Endothelial cell of umbilical vein (primary cell): ENCODE measurements at regions not wholly inside any gene's neighbourhood (a gene's known extent, or its start where the extent isn't known, plus 50 kb on each side); places are given as distances from the start of the nearest gene placed in this dataset.

Experiments used
- BruUV-seq: library from RNA; stranded (reverse); fragments of 400-500 nt; replicated peaks from 2 replicates; lab custom pipeline; 2021; lab: Mats Ljungman, UMichigan
- CTCF ChIA-PET: fragments of 300-600, 350-600 bp; sonication (Branson Sonifier 250); formaldehyde crosslinking; loops from one replicate; lab custom pipeline; 2021; ENCODE audit warnings: antibody characterized with exemption, inconsistent platforms; lab: Charles Lee
- POLR2A ChIA-PET: fragments of 300-600, 350-600 bp; sonication (Branson Sonifier 250); formaldehyde crosslinking; loops from one replicate; lab custom pipeline; 2021; ENCODE audit warnings: antibody characterized with exemption, inconsistent platforms; lab: Charles Lee
- DNase-seq: peaks from one replicate; pipeline ENCODE4 v3.0.0-alpha.2; 2011; ENCODE audit warnings: low read depth, low spot score
- FAIRE-seq: peaks from 2 replicates; lab custom pipeline; 2011; peaks lifted over from hg19 to GRCh38; lab: Jason Lieb, UNC
- H2AFZ ChIP-seq: 2 replicates; pipeline ENCODE4 v1.6.0; 2012; ENCODE audit warnings: low read depth, low read length, control low read depth, inconsistent platforms
- H3K27ac ChIP-seq: 2 replicates; pipeline ENCODE4 v1.5.1; 2011; ENCODE audit warnings: low read depth, mild to moderate bottlenecking, control low read depth, low read length, moderate library complexity; ENCODE audit not compliant: insufficient read depth
- H3K27me3 ChIP-seq, 2 experiments: 2 replicates each; pipeline versions ENCODE4 v1.6.0 to v1.6.1; 2011; ENCODE audit warnings: low read length in 2 of 2, mixed read lengths in 1 of 2; ENCODE audit not compliant: control insufficient read depth in 2 of 2, insufficient read depth in 2 of 2
- H3K36me3 ChIP-seq, 2 experiments: 2 replicates in 1 of 2; 3 replicates in 1 of 2; pipeline ENCODE4 v1.5.1; 2011; ENCODE audit warnings: low read length in 2 of 2, mild to moderate bottlenecking in 1 of 2, moderate library complexity in 1 of 2; ENCODE audit not compliant: control insufficient read depth in 2 of 2, insufficient read depth in 2 of 2; ENCODE audit errors: extremely low read depth in 1 of 2
- H3K4me1 ChIP-seq: 3 replicates; pipeline ENCODE4 v1.5.1; 2011; ENCODE audit warnings: mild to moderate bottlenecking, low read length; ENCODE audit not compliant: control insufficient read depth, insufficient read depth; ENCODE audit errors: extremely low read depth
- H3K4me2 ChIP-seq: 2 replicates; pipeline ENCODE4 v1.6.1; 2011; ENCODE audit warnings: low read length, control low read depth, mixed read lengths; ENCODE audit not compliant: insufficient read depth
- H3K4me3 ChIP-seq, 3 experiments: fragments of 200-600 bp in 1 of 3; sonication (generic), shearing (Covaris generic) in 1 of 3; replicated peaks in 1 of 3; 2 replicates each; pipeline ENCODE4 v1.5.1; 2011 to 2016; ENCODE audit warnings: control low read depth in 3 of 3, low read length in 3 of 3, mild to moderate bottlenecking in 2 of 3, inconsistent platforms in 1 of 3, low read depth in 1 of 3, moderate library complexity in 1 of 3; ENCODE audit not compliant: insufficient read depth in 1 of 3
- H3K79me2 ChIP-seq: 2 replicates; pipeline ENCODE4 v1.6.0; 2012; ENCODE audit warnings: low read length, inconsistent platforms; ENCODE audit not compliant: control insufficient read depth, insufficient read depth
- H3K9ac ChIP-seq: replicated peaks from 2 replicates; pipeline ENCODE3; 2011; ENCODE audit warnings: low read length, control low read depth; ENCODE audit not compliant: insufficient read depth; ENCODE audit errors: extremely low read depth
- H3K9me1 ChIP-seq: replicated peaks from 3 replicates; pipeline ENCODE4 v1.6.0; 2011; ENCODE audit warnings: mild to moderate bottlenecking, low read length; ENCODE audit not compliant: control insufficient read depth, insufficient read depth; ENCODE audit errors: extremely low read depth
- H3K9me3 ChIP-seq: replicated peaks from 2 replicates; pipeline ENCODE4 v1.5.1; 2012; ENCODE audit warnings: low read length, inconsistent platforms; ENCODE audit not compliant: control insufficient read depth, insufficient read depth
- H4K20me1 ChIP-seq: replicated peaks from 2 replicates; pipeline ENCODE3; 2011; ENCODE audit warnings: mild to moderate bottlenecking, low read length; ENCODE audit not compliant: control insufficient read depth, insufficient read depth; ENCODE audit errors: extremely low read depth
- EZH2 ChIP-seq: IDR thresholded peaks from 2 replicates; pipeline ENCODE4 v1.6.1; 2012; ENCODE audit warnings: borderline replicate concordance, low read depth, mild to moderate bottlenecking, moderate library complexity, low read length, inconsistent platforms; ENCODE audit not compliant: severe bottlenecking
- JUN ChIP-seq: IDR thresholded peaks from 2 replicates; pipeline ENCODE4 v1.6.1; 2011; ENCODE audit warnings: borderline replicate concordance, low read depth; ENCODE audit not compliant: insufficient read length, insufficient read depth
- dilution Hi-C: fragments of 300-500 bp; cut with MboI; formaldehyde crosslinking; loops from one replicate; pipeline ENCODE4 v1.15.0; 2019; ENCODE audit warnings: low sequenced_read_pairs; ENCODE audit not compliant: extremely low pct_ligation_motif_present
- intact Hi-C: fragments of 100-400 bp; cut with micrococcal nuclease; formaldehyde crosslinking; loops from one replicate; pipeline ENCODE4 v1.10.0; 2022
- TF ChIP-seq, protein P1 (sequence below): IDR thresholded peaks from 2 replicates; pipeline ENCODE4 v1.6.1; 2011; ENCODE audit not compliant: insufficient read depth, insufficient read length
- TF ChIP-seq, protein P2 (sequence below), 2 donors: IDR thresholded peaks; 1 replicate in 1 of 2; 2 replicates in 1 of 2; pipeline ENCODE4 v1.5.1; 2011; ENCODE audit warnings: low read length in 2 of 2, mild to moderate bottlenecking in 2 of 2, moderate library complexity in 2 of 2, control low read depth in 1 of 2, inconsistent platforms in 1 of 2, low read depth in 1 of 2; ENCODE audit not compliant: insufficient read depth in 1 of 2; ENCODE audit errors: extremely low read depth in 1 of 2

DNA sequence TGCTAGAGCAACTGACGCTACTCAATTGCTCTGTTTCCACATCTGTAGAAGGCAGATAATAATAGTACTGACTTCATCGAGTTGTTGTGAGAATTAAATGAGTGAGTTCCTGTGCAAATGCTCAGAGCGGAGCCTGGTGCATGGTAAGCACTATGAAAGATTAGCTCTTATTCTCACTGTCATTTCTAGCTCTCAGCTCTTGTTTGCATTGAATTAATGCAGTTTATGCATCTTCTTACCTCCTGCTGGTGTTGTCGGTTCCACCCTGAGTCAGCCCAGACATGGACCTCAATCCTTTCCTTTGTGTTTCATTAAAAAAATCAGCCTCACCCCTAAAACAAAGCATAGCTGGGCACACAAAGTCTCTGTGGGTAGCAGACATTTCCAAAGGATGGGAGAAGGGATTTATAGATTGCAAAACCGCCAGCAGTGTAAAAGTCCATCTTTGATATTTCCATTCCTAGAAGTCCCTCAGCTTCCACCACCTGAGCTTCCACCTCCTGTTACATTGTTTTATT is 254.4 kb upstream of the CSF3R start:
- no peak overlapping the region for H3K4me3 ChIP-seq
- H3K4me1 ChIP-seq: no peaks in the 10 kb centered on the region
- H3K9me3 ChIP-seq: no peaks in the 10 kb centered on the region
- CTCF ChIA-PET: no interaction called here
- H3K27ac ChIP-seq: no peak overlapping the region
- H3K9me1 ChIP-seq: no peaks in the 10 kb centered on the region
- H3K79me2 ChIP-seq: no peaks in the 10 kb centered on the region
- H3K27me3 ChIP-seq: peaks cover 1 to 11% of the 10 kb centered on the region in 2 experiments
- H2AFZ ChIP-seq: no peak overlapping the region
- no peak overlapping the region for H3K9ac ChIP-seq
- H3K36me3 ChIP-seq: no peaks in the 10 kb centered on the region
- DNase-seq (no peak), FAIRE-seq (no peak)
- POLR2A ChIA-PET: no interaction called here
- intact Hi-C loops (no loop called here), dilution Hi-C loops (no loop called here)
- no peak overlapping the region for H3K4me2 ChIP-seq
- H4K20me1 ChIP-seq: no peaks in the 10 kb centered on the region
- no TSS peak for BruUV-seq
- no peak for TF ChIP-seq JUN
- TF ChIP-seq EZH2: no peak
- TF ChIP-seq, protein P1, sequence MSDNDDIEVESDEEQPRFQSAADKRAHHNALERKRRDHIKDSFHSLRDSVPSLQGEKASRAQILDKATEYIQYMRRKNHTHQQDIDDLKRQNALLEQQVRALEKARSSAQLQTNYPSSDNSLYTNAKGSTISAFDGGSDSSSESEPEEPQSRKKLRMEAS: no peak
- TF ChIP-seq, protein P2, sequence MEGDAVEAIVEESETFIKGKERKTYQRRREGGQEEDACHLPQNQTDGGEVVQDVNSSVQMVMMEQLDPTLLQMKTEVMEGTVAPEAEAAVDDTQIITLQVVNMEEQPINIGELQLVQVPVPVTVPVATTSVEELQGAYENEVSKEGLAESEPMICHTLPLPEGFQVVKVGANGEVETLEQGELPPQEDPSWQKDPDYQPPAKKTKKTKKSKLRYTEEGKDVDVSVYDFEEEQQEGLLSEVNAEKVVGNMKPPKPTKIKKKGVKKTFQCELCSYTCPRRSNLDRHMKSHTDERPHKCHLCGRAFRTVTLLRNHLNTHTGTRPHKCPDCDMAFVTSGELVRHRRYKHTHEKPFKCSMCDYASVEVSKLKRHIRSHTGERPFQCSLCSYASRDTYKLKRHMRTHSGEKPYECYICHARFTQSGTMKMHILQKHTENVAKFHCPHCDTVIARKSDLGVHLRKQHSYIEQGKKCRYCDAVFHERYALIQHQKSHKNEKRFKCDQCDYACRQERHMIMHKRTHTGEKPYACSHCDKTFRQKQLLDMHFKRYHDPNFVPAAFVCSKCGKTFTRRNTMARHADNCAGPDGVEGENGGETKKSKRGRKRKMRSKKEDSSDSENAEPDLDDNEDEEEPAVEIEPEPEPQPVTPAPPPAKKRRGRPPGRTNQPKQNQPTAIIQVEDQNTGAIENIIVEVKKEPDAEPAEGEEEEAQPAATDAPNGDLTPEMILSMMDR (IDR thresholded peaks at IDR 0.05; ENCODE audit: extremely low read depth in 1 of 2, insufficient read depth in 1 of 2, low read depth in 1 of 2, low read length in 2 of 2): no peak
